Hematopoietic multipotent progenitor cell (in vitro differentiated cells): ENCODE measurements at regions not wholly inside any gene's neighbourhood (a gene's known extent, or its start where the extent isn't known, plus 50 kb on each side); places are given as distances from the start of the nearest gene placed in this dataset.
A peak's percentile ranks its signal among the peaks of the same experiment; 100 is the strongest.

Source experiments
- DNase-seq, 3 donors: peaks; one replicate each; pipeline ENCODE4 v3.0.0-alpha.2; 2011 to 2015; ENCODE audit warnings: low read depth in 2 of 3, low spot score in 2 of 3

DNA sequence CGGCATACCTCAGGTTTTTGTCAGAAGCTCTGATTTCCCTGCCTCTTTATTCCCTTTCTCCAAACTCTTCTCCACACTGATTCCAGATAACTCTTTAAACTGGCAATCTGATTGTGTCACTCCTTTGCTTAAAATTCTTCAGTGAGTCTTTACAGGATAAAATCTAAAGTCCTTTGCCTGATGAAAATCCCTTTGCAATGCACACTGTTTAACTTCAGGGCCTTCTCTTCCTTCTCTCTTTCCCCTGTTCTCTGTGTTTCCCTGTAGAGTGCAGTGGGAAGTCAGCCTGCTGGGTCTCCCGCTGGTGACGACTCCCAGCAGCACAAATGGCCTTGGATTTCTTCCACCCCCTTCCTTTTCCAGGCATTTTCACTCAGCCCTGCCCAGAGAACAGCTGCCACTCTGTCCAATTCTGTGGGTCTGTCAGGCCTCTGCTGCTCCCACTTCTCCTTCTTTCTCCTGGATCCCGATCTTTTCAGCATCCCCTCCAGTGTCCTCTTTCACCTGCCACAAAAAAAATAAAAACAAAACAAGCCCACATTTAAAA, 189.9 kb upstream of the NWD2 start:
- no peak for DNase-seq

DNA sequence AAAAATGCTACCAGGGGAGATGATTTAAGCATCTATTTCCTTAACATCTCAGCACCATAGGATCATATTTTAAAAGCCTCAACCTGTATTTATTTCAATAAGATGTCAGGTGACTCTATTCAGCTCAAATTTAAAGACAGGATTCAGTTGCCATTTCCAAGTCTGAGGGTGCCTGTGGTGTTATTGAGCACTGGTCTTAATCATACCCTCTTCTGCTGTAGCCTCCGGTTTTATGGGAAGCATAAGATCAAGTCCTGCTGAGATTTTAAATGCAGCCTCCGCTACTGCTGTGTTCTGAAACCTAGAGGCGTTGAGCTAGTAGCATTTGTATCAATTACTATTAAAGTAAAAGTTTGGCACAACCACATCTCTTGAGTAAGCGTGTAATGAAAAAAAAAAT, 185.7 kb upstream of the NWD2 start:
- no peak for DNase-seq

DNA sequence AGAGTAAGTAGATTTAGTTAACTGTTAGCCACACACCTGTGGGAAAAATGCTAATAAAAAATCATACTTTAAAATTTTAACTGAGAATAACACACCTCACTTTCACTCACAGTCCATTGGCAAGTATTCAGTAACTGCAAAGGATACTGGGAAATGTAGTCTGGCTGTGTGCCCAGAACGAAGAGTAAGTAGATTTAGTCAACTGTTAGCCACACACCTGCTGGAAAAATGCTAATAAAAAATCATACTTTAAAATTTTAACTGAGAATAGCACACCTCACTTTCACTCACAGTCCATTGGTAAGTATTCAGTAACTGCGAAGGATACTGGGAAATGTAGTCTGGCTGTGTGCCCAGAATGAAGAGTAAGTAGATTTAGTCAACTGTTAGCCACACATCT, 178.4 kb upstream of the NWD2 start:
- DNase-seq = peak in 1 of 3 donors; percentile 8

DNA sequence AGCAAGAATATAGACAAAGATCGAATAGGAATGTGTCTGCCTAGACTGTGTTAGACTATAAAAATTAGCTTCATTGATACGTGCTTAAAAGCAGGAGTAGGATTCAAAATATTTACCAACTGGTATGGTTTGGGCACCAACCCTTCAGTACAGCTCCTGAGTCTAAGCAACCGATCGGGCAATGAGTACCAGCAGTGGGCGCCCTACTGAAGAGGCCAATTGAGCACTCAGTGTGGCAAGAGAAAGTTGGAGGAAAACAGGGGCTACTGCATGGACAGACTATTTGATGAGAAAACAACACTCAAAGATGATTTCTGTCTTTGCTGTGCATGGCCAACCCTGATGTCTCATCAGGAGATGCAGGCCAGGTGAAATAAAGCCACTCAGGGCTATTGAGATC, 176.0 kb upstream of the NWD2 start:
- no peak for DNase-seq

DNA sequence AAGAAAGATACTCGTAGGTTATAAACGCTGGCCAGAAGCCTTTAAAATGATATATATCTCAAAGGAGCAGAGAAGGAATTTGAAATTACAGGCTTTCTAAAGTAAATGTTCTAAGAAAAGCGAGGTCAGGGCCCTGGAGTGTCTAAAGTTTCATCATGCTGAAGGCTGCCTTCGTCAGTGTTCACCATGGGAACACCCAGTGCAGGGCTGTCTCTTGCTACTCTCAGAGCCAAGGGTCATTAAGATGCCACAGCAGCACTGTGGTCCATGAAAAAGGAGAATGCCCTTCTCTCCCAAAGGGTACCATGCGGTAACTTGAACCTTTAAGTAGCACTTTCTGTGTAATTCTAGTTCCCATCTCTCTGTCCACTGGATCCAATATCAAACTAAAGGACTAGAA, 174.5 kb upstream of the NWD2 start:
- no peak for DNase-seq

DNA sequence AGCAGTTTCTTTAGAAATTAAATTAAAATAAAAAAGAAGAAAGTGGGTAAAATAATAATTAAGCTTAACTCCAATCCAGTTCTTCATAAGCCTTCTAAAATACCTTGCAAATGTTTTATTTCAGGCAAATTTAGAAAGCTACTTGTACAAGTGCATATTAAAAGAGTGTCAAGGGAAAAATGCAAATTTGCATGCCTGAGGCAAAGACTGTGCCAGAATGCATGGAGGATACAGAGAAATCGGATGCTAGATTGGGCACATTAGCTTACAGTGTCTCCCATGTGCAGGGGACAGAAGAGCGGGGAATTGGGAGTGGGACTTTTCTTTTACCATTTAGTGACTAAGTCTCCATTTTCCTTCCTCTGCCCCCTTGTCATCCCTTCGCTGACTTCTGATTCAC, 173.0 kb upstream of the NWD2 start:
- no peak for DNase-seq

DNA sequence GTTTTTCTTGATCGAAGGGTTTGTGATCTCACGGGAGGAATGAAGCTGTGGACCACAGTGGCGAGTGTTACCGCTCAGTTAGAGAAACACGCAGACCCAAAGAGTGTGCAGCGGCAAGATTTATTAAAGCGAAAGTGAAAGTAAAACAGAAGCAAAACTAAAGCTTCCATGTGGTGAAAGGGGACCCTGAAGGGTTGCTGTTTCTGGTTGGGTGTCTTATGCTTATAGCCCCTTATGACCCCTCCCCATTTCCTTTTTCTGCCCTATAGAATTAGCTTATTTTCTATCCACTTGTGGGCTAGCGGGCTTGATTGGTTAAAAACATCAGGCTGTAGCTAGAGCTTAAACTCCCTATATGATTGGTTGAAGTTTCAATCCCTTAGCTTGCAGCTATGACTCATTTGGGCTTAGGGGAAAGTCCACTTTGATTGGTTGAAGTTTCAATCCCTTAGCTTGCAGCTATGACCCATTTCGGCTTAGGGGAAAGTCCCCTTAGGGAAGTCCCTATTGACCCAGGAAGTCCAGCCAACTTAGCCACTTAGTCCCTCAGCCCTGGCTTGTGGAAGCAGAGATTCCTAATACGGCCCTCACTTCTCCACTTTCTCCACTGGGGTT, 171.2 kb upstream of the NWD2 start:
- peak in 1 of 3 donors; percentile 7 for DNase-seq

DNA sequence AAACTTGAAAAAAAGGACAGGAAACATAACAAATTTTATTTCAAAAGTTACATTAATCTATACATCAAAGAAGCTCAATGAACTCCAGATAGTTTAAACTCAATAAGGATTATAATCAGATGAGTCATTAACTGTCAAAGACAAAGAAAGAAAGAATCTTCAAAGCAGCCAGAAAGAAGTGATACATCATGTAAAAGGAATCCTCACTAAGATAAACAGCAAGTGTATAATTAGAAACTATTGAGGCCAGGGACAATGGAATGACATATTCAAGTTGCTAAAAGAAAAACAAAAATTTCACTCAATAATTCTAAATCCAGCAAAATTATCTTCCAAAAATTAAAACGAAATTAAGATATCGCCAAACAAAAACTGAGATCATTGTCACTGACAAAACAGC, 161.6 kb upstream of the NWD2 start:
- DNase-seq = no peak

DNA sequence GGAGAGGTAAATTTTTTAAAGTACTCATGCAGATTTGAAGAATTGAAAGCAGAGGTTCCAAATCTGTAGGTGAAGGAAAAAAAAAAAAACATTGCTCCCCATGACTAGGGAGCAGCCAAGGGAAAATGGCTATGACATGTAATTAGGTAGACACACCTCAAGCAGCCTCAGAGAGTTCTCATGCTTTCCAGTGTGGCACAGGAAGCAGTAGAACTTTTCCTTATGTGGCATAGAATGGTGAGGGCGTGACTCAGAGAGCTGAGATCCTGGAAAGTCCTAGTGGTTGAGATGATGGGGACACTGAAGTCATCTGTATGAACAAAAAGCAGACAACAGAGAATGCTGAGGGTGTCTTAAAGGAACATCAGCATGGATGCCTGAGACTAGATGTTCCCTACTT, 148.6 kb upstream of the NWD2 start:
- no peak for DNase-seq

DNA sequence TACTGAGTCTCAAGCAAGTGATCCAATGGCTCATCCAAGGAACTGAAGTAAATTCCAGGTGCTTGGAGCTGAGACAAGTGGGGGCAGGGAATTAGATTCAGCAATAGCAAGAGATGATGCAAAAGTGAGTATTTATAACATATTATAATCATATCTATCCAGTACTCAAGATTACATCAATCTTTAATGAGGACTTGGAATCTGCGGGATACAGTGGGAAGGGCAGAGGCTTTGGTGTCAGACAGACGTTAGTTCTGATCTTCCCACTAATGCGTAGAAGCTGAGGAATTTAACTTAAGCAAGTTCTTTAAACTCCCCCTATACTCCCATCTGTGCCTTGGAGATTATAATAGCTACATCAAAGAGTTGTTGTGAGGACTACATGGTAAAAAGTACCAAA, 143.4 kb upstream of the NWD2 start:
- DNase-seq = no peak

DNA sequence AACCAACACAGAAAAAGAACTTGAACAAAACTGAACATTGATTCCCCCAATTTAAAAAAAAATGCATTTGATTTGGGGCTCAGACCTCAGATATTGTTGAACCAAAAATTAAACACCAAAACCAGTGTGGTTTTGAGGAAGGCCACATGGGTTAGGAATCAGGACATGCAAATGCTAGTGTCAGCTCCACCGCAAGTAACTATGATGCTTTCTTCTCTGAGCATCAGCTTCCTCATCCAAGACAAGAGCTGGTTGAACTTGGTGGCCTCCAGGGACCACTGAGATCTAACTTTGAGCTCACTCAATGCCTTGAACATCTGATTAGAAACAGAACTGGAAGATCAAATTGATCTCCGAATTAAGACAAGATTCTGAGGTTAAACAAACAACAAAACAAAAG, 142.9 kb upstream of the NWD2 start:
- no peak for DNase-seq

DNA sequence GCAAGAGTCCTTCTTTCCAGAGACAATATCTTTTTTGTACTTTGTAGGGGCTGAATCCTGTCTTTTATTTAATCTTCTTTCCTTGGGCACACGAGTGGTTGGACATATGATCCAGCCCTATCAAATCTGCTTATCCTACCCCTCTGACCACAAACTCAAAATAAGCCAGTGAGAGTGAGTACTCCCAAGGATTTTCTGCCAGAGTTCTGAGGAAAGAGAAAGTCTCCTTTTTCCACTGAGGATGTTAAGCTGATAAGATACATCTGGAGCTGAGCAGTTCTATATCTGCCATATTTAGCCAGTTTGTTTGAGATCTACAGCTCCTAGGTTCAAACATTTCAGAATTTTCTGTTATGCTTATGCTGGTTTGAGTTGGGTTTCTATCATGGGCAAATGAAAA, 134.8 kb upstream of the NWD2 start:
- no peak for DNase-seq

DNA sequence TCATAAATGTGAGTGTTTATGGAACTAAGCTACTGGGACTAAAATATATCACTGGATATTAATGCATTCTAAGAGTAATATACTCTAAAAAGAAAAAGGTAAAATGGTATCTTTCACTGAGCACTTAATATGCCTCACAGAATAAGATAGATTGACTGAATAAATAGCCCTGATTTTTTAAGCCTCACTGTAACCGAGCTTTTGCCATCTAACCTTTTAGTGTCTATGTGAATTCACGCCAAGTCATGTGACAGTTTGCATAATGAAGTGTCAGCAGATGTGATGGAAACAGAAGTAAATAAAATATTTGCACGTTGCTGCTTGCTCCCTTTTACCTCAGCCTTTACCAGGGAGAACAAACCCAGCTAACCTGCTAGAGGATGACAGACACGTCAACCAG, 119.7 kb upstream of the NWD2 start:
- DNase-seq = no peak

DNA sequence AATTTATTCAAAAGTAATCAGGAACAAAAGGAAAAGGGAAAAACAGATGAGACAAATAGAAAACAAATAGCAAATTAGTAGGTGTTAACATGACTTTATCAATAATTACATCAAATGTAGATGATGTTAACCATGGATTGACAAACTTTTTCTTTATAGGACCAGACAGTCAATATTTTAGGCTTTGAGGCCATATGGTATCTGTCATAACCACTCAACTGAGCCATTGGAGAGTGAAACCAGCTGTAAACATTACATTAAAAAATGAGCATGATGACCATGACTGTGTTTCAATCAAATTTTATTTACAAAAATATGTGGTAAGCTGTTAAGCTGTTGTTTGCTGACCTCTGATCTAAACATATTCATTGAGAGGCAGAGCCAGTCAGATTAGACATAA, 118.5 kb upstream of the NWD2 start:
- DNase-seq = no peak

DNA sequence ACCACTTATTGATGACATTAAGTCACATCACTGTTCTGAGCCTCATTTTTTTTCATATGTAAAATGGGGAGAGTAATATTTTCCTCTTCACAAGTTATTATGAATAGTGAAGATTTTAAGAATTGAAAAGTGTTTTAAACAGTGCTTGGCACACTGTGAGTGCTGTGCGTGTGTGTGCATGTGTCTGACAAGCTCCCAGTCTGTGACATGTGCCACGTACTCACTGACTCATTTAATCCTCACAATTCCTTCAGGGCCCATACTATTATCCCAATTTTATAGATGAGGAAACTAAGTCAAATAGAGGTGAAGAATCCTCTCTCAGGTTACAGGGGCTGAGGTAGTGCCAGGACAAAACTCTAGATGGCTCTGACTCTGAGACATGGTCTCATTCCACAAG, 114.1 kb upstream of the NWD2 start:
- DNase-seq = no peak

DNA sequence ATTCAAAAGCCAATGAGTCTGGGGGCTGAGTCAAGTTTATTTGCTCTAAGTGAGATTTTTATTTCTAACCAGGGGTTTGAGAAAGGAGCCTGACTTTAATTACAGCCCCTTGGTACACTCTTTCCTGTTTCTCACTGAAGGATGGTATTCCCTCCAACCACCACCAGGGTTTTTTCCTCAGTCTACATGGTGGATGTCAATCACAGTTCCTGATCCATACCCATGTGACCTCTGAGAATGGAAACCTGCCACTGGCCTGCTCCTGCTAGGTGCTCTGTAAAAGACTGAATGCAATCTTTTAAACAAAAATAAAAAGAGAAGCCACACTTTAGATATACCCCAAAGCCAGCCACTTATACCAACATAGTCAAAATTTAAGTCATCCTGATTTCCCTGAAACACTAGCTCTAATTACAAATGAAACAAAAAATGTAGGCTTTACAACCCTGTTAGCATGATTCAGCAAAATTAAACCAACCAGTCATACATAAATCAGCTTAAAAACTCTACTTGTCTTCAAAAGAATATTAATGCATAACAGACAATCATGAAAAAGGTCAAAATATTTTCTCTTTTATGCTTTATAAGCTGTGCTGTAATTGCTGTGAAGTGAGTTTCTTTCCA, 112.1 kb upstream of the NWD2 start:
- peak in 2 of 3 donors; percentile 1 to 44 for DNase-seq

DNA sequence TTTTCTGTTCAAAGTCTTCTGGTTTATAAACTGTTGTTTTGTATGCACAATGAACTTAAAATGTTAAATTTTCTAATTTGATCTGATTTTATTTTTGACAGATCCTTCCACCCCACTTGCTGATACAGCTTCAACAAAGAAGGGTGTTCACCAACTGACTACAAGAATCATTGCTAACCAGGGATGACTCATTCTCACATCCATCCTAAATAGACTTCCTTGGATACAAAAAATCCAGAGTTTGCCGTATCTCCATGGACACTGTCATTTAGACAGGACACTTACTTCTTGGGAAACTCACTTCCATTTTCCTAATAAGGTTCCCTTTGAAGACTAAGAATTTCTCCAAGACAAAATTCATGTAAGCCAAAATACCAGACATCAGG, 111.6 kb upstream of the NWD2 start:
- no peak for DNase-seq

DNA sequence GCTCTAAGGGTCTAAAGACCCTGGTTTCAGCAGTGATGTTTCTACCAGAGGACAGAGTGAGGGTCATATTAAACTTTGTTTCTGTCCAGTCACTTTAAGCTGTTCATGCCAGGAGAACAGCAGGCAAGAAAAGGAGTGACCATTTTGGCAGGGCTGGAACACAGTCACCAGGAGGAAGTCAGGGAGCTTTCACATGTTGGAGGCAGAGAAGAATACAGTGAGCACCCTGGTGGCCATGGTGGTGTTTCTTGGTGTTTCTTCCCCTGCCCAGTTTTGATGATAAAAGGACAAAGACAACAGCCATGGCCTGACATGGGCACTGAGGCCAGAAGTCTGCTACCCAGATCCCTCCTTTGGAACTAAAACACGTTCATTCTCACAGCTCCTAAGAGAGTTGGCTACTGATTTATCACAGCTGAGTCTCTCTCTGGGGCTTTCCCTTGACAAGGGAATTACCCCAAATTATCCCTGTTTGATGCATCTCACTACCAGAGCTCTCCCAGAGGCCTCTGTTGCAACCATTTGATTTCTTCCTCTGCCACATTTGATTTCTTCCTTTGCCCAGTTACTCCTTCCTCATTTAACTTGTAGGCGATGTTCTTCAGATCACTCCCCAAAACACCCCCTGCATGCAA, 106.4 kb upstream of the NWD2 start:
- DNase-seq = no peak

DNA sequence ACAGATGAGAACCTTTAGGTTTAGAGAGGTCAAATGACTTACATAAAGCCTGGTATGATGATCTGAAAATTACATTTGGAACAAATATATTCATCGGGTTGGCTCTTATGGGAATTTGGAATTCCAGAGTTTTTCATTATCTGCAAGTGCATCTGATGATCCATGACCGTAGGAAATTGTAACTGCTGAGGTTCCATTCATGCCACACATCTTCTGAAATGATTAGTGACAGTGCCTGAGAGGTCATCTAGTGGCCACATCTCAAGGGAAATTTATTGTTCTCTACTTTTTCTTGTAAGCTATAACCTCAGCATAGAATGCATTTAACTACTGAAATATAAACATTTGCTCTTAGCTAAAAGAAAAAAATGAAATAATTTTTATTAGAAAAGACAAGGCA, 105.8 kb upstream of the NWD2 start:
- DNase-seq = no peak

DNA sequence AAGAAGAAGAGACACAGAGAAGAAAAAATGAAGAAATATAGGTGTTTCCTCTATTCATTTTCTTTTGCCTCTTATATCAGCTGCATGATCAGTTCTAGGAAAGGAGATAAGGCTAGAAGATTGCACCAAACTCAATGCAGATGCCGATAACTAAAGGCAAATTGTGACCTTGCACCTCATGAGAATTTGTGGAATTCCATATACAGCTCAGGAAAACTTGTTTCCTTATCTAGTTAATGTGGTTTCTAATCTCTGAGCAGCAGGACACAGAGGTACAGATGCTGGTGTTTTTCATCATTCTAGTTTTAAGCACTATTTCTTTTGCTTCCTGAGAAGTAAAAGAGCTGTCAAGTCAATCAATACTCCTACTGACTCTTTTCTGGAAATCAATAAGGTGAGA, 104.6 kb upstream of the NWD2 start:
- DNase-seq = no peak

DNA sequence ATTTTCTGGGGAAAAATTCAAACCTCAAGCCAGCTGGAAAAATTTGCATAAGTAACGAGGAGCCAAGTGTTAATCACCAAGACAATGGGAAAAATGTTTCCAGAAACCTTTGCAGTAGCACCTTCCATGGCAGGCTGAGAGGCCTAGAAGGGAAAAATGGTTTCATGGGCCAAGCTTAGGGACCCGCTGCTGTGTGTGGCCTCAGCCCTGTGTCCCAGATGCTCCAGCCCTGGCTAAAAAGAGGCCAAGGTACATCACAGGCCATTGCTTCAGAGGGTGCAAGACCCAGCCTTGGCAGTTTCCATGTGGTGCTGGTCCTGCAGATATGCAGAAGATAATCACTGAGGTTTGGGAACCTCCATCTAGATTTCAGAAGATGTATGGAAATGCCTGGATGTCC, 98.3 kb upstream of the NWD2 start:
- DNase-seq = no peak

DNA sequence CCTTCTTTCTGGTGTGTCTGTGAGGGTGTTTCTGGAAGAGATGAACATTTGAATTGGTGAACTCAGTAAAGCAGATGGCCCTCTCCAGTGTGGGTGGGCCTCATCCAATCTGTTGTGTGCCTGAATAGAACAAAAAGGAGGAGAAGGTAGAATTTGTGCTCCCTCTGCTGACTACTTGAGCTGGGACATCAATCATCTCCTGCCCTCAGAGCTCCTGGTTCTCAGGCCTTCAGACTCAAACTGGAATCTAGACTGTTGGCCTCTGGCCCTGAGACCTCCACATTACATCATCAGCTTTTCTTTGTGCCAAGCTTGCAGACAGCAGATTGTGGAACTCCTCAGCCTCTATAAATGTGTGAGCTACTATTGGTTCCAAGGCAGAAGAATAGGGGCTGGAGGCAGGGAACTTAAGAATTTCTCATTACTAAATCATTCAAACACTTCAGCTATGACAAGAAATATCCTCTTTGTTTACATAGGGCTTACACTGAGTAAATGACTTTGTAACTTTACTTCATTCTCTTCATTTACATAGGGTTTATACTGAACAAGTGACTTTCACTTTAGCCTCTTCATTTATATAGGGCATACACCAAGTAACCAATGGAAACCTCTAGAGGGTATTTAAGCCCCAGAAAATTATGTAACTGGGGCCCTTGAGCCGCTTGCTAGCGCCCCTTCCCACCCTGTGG, 86.9 kb upstream of the NWD2 start:
- no peak for DNase-seq
